ENCODE measurements at regions not wholly inside any gene's neighbourhood (a gene's known extent, or its start where the extent isn't known, plus 50 kb on each side); places are given as distances from the start of the nearest gene placed in this dataset.

DNA sequence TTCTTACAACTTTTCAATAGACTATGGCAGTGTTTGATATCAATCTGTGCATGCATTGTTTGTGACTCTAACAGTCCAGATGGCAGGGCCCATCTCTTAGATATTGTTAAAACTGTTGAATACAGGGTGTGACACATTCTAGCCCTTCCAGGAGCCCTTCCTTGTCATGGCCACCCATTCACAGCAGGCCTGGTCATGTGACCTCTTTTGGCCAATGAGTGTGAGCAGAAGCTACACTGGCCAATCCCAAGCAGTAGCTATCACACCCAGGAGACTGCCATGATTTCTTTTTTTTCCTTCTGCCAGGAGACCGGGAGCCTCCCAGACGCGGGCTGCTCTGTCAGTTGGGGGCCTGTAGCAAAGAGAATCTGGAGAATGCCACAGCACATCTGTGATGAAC is 655.4 kb upstream of the MKI67 start:
- no peak for FAIRE-seq
- DNase-seq (ENCODE audit: low spot score) = no peak

- no peak for FAIRE-seq
- no peak for DNase-seq (ENCODE audit: low spot score)
These were observed 658.2 kb upstream of the MKI67 start for GRCh38 chr10:128784444-128784843.

DNA sequence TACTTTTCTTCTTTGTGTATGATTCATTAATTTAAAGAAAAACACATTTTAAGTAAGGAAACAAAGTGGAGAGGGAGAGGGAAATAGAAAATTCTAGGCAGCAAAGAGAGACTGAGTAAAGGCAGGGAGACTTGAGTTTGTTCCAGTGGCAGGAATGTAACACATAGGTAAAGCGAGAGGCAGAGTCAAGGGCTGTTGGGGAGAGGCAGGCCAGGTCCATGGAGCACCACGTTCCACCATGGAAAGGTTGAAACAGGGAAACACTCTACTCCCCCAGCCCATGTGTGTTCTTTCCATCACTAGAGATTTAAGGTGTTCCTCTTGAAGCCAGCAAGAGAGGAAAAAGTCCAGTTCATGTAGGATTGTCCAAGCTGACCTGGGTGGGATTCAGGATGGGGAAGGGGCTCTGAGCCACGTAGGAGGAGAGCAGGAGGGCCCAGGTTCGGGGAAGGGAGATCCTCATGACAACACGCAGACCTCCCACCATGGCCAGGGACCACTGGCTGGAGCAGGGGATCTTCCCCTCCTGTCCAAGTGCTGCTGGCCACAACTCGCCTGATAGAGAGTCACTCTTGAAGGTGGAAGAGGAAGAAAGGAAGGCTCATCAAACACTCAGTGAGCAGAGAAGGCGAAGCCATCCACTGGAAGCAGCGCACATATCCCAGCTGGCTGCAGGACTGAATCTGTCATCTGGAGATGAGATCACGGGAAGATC is 666.4 kb upstream of the MKI67 start:
- DNase-seq (ENCODE audit: low spot score) = no peak
- FAIRE-seq = no peak

DNA sequence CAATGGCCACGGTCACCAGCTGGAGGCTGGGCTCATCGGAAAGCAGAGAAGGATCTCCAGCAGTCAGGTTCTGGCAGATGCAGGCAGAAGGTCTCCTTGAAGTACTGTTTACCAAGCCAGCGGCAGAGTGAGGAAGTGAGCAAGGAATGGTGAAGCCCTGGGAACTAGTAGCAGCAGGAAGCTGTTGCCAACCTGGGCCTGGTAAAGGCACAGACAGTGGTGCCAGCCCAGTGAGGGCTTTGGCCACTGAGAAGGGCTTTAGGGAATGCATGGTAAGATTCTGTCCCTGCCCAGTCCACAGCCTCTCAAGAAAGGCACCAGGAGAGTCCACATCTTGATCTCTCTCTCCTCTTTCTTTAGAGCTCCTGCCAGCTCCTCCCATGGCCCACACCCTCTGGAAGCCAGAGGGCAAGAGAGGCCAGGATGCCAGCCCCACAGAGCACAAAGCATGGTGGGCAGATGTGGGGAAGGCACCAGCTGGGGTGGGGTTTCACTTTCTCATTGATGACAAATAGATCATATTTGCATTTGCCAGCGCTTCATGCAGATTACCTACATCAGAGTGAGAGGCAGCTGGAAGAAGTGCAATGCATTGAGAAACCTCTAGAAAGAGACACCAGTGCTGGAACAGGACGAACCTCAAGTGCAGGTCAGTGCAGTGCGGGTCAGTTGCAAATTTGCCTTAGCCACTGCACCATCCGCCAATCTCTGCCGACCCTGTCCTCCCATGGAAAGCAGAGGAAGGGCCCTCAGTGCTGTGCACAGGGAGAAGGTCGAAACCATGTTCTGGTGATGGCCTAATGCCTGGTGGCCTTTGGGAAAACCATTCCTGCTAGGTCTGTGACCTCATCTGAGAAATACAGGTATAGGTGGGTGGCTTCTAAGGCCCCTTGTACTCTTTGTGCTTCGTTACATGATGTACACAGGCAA is 667.8 kb upstream of the MKI67 start:
- no peak for FAIRE-seq
- DNase-seq (ENCODE audit: low spot score) = no peak

DNA sequence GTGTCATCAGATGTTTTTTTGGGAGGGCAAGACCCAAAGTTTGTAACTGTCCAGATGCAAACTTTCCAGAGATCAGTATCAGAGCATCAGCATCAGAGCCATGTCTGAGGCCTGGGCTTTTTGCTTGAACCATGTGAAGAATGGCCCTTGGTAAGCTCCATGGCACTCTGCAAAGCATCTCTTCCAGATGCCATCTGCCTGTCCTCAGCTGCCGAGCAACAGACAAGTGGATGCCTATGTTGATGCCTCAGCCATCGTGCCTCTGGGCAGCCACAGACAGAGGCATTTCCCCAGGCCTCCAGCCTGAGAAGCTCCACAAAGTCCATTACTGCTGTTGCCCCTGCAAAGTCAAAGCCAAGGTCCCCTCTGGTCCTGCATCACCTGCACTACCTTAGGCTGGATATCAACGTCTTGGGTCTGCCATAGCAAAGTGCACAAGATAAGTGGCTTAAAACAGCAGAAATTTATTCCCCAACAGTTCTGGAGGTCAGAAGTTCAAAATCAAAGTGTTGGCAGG is 670.2 kb upstream of the MKI67 start:
- FAIRE-seq (no peak), DNase-seq (ENCODE audit: low spot score) (no peak)

DNA sequence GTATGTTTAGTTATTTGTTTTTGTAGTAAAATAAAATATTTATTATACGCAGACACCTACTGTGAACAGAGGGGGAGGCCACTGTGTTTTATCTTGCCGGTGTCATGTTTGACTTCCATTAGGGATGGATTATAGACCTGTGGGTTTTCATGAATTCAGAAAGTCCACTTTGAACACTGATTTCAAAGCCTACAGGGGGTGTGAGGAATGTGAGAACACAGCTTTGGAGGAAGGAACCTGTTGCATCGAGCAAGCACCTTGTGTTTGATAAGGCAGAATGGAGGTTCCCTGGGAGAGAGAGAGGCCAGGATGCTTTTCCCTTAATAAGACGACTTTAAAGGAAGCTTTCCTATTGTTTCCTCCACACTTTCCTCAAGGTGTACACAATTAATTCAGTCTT is 665.0 kb upstream of the MGMT start:
- DNase-seq (ENCODE audit: low spot score) (no peak), FAIRE-seq (no peak)

DNA sequence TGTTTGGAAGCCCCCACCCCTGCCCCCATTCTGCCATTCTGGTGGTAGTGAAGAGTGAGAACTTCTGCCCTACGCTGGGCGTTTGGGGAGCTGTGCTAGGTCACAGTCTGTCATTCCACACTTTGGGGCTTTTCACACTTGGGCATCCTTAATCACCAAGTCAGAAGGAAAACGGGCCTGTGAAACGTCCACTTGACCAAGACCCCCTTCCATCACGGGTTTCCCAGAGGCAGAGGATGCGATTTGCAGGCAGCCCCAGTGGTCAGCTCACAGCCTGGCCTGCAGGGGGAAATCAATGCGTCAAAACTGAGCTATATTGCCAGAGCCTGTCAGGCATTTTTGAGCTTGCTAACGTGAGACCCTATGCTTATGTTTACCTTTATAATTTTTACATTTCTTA is 663.3 kb upstream of the MGMT start:
- FAIRE-seq (no peak), DNase-seq (ENCODE audit: low spot score) (no peak)

GRCh38 chr10:128804411-128804810 is 662.6 kb upstream of the MGMT start:
- FAIRE-seq = no peak
- no peak for DNase-seq (ENCODE audit: low spot score)

DNA sequence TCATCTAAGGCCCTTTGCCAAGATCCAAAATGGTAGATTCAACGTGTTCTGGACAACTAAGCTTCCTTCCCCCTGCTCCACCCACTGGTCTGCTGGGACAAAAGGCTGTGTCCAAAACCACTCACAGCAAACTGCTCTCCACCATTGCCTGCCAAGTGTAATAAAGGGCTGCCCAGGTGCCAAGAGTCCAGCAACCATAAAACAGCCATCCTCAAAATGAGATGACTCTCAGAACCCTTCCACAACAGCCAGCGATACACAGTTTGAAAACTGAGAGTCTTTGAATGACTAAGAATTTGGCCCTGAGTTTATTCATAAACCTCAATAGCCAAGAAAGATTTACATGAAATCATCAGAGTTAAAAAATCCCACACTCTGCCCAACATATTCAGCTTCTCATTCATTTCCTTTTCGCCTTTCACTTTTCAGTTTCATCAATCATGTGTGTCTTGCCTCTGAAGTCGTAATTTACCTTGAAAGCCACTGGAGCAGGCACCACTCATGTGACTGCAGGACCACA is 658.1 kb upstream of the MGMT start:
- no peak for FAIRE-seq
- no peak for DNase-seq (ENCODE audit: low spot score)

DNA sequence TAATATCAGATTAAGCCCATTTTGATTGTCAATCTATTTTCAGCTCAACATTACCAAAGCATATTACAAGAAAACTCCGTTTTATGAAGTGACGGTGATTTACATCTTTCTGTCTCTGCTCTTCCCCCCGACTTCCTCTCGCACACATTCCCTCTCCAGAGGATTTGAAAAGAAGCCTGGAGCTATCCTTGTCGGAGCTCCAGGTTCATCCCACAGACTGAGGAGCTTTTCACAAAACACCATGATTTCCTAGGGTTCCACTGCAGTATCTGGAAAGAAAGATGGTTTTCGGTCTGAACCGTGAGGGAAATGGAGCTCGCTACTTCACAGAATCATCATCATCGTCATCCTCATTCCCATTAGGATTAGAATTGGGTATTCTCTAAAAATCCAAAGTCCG is 655.5 kb upstream of the MGMT start:
- FAIRE-seq = no peak
- DNase-seq (ENCODE audit: low spot score) = no peak

DNA sequence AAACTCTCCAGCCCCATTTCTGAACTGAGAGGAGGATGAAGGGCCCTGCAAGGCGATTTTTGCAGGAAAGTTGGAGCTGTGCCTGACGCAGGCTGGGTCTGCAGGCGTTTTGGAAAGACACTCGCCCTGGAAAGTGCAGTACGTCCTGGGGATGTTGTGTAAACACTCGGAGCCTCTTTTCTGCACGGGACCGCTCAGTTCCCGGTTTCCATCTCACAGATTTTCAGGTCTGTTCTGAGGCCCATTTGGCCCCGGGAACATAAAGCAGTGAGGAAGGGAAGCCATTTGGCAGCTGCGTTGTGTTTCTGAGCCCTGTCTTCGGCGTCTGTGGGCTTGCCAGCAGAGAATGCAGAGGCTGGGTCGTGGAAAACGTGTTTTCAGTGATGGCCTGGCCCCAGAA is 655.0 kb upstream of the MGMT start:
- FAIRE-seq = no peak
- DNase-seq (ENCODE audit: low spot score) = no peak

DNA sequence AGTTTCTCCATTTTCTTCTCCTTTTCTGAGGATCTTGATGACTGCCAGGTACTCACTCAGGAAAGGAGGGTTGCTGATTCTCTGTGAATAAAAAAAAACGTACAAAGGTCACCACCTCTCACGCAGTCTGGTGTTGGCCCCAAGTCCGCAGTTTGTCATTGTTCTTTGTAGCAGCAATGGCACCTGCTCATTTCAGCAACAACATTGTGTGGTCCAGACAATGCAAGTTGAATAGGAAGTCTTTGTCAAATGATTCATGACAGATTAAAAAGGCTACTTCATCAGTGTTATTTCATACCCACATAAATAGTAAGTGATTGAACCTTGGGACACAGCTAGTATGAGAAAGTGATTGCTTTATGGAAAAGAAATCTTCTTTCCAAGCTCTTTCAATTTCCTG is 653.5 kb upstream of the MGMT start:
- no peak for DNase-seq (ENCODE audit: low spot score)
- no peak for FAIRE-seq

DNA sequence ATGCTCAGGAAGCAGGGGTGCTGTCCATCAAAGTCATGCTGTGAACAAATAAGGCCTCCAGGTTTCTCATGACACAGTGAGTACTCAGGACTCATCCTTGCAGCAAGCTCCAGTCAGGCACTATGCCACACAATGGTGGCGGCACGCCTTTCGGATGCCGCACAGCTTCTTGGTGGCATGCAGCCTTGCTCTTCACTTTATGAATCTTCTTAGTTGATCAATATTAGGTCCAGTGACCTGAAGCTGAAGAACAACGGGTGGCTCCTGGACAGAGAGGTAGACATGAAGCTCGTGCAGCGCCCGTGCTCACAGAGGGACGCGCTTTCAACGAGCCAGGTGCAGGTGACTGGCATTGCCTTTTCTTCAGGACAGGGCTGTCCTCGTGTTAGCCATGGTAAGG is 653.0 kb upstream of the MGMT start:
- FAIRE-seq = no peak
- no peak for DNase-seq (ENCODE audit: low spot score)

GRCh38 chr10:128814782-128815181 is 652.3 kb upstream of the MGMT start:
- DNase-seq (ENCODE audit: low spot score) (no peak), FAIRE-seq (no peak)

- no peak for DNase-seq (ENCODE audit: low spot score)
- no peak for FAIRE-seq
These were observed 650.3 kb upstream of the MGMT start for GRCh38 chr10:128816726-128817125.

GRCh38 chr10:128817636-128818035 is 649.4 kb upstream of the MGMT start:
- DNase-seq (ENCODE audit: low spot score) (no peak), FAIRE-seq (no peak)

DNA sequence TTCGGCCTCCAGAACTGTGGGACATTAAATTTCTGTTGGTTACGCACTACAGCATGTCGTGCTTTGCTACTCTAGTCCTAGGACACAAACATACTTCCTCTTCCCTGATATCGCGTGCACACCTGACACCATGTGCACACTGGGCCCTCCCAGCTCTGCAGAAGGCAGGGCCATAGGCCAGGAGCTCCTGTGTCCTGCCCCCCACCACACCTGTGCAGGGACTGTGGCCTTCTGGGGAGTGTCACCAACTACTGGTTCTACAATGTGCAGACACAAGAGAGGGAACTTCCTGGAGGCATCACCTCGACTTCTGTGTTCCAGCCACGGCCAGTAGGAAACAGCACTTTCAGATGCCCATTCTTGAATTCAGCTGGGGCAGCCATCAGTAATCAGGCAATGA is 646.4 kb upstream of the MGMT start:
- FAIRE-seq (no peak), DNase-seq (ENCODE audit: low spot score) (no peak)

DNA sequence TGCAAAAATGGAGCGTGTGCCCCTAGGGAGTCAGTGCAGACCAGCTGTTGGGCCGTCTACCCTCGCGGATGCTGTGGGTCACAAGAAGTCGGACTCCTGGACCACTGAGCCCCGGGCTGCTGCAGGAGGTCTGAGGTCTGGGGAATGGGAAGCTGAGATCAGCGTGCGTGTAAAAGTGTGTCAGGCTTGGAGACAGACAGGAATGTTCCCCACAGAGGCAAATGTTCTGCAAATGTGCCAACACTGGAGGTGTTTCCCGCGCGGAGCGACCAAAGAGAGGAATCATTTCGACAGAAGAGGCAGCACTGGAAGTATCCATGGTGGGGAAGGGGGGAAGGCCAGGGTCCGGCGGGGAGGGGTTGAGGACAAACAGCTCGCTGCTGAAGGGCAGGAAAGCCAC is 643.8 kb upstream of the MGMT start:
- FAIRE-seq (no peak), DNase-seq (ENCODE audit: low spot score) (no peak)

- FAIRE-seq = no peak
- no peak for DNase-seq (ENCODE audit: low spot score)
These were observed 641.4 kb upstream of the MGMT start for GRCh38 chr10:128825626-128826025.

DNA sequence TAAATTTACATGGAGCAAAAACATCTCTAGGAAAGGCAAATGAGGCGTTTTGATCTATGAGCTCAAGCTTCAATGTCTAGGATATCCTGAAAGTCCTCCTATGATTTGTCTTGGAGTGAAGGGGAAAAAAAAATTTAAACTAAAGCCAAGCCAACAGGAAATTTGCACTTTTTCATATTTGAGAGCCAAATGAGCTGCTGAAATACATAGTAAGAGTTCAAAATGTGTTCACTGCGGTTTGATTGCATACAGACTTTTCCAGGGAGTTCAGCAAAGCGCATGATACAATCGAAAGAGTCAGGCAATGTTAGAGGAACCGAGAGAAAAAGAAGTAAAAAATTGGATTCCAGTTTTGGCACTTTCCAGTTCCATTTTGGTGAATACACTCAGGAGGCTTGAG is 633.4 kb upstream of the MGMT start:
- FAIRE-seq (no peak), DNase-seq (ENCODE audit: low spot score) (no peak)

- FAIRE-seq = no peak
These were observed 631.7 kb upstream of the MGMT start for GRCh38 chr10:128835361-128835760.

DNA sequence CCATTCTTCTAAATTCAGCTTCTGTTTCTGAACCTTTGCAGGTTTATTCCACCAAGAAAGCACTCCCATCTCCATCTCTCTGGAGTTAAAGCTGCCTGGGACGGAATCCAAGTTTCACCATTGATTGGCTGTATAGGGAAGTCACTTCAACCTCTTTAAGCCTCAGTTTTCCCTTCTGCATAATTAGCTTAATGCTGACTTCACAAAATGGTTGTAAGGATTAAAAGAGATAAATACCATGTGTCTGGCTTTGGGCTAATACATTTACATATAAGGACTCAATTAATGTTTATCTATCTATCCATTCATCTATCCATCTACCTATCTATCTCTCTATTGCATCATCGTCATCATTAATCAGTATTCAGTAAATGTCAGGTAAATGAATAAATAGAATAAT is 629.6 kb upstream of the MGMT start:
- no peak for FAIRE-seq
- DNase-seq (ENCODE audit: low spot score) = no peak

More at GRCh38 chr10:128835361-128835760, 631.7 kb upstream of the MGMT start:
- no peak for DNase-seq (ENCODE audit: low spot score)

Data from urothelium cell line (cell line).